GM18498 (cell line): ENCODE measurements at regions not wholly inside any gene's neighbourhood (a gene's known extent, or its start where the extent isn't known, plus 50 kb on each side); places are given as distances from the start of the nearest gene placed in this dataset.

Source experiments
- ATAC-seq: cut with Tn5 transposase; IDR thresholded peaks from one replicate; pipeline ENCODE4 v1.9.1; 2021; ENCODE audit warnings: mild to moderate bottlenecking, moderate library complexity; ENCODE audit not compliant: unreplicated experiment

DNA sequence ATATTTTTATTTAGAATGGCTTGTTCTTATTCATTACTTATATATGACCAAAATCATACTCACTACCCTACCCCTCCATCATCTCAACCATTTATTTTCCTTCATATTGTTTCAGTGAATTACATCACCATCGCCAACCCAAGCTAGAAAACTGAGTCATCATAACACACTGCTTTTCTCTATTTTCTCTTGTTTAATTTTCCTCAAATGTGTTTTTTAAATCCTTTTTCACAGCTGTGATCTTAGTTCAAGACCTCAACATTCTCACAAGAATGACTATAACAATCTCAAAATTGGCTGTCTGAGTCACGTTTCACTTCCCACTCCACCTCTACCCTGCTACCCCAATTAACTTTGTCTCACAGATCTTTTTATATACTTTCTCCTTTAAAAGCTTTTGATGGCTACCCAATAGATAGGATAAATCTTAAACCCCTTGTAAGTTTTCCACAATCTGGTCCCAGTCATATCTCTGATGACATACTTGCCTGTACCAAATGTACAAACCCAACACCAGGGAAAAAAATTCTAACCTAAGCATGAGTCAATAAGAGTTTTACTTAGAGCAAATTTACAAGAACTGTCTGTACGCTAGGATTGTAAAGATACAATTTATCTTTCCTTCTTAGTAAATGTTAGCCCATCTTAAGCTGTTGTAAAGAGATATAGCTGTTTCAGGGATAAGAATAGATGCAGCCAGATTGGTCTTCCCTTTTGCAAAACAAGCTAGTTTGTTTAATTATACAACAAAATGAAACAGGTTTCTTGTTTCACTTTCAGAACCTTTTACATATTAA is 635.1 kb upstream of the SLC39A10 start:
- peak; percentile 81 for ATAC-seq

- ATAC-seq: no peak
These were observed 638.6 kb upstream of the SLC39A10 start for GRCh38 chr2:195018462-195018861.

DNA sequence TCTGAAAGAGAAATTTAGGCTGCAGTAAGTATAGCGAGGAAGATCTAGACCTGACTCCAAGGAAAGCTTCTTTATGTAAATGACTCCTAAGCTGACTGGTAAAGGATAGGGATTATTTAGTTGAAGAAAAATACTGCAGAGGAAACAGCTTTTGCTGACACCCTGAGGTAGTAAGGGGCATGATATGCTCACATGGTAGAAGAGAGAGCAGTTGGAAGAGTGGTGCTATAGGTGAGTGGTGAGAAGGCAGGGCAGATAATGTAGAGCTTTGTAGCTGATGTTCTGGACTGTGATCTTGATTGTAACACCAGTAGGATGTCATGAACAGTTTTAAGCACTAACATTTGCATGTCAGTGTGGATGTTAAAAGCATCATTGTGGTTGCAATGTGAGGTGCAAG is 639.1 kb upstream of the SLC39A10 start:
- no peak for ATAC-seq

DNA sequence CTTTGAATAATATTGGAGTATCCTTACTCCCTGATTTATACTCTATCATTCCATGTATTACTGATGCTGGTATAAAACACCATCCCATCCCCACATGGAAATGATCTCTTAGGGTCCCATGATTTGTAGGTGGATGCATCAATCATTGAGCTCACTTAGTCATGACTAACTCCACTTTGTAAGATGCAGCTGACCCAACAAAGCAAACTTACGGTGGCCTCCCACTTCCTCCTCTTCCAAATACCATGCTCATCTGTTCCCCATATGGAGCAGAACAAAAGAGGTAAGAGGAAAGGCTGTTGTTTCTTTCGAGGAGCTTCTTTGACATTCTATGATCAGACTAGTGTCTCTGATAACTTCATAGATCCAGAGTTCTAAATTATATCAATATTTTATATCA is 640.2 kb upstream of the SLC39A10 start:
- ATAC-seq: no peak

- no peak for ATAC-seq
These were observed 647.8 kb upstream of the SLC39A10 start for GRCh38 chr2:195009202-195009601.

DNA sequence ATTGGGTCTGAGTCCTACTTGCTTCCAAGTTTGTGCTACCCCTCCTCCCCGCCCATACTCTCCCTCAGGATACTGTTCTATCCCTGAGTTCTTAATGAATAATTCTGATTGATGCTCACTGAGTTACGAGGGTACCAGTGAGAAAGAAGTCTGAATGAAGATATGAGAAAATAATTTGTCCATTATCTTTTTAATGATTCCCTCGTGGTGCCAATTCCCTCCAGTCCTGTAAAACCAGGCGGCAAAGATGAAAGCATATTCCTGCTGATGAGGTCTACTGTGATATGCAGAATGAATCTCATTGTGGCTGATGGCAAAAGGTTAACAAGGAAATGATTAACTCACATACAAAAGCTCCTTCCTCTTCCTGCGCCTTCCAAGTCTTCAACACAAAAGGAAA is 650.2 kb upstream of the SLC39A10 start:
- ATAC-seq: no peak

DNA sequence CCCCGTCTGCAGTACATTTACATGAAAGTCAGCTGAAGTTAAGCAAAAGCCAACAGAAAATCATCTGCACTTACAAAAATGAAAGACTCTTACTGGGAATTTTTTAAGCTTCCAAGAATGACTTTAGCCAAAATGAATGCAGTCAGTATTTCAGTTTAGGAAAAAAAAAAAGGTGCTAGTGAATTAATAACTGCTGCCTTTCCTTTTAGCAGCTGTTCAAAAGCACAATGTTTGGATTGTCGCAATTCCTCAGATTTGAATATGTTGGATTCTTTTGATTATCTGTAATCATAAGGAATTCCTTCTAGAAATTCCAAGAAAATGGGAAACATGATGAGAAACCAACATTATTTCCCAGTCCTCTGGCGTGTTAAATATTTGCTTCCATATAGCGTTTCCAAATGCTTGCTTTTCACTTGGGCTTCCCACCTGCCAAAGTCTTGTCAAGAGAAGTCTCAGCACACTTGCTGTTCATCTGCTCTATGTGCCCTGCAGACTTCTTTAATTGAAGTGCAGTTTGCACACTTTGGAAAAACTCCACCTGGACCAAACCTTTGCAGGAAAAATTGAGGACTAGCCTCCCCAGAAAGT is 653.0 kb upstream of the SLC39A10 start:
- no peak for ATAC-seq

DNA sequence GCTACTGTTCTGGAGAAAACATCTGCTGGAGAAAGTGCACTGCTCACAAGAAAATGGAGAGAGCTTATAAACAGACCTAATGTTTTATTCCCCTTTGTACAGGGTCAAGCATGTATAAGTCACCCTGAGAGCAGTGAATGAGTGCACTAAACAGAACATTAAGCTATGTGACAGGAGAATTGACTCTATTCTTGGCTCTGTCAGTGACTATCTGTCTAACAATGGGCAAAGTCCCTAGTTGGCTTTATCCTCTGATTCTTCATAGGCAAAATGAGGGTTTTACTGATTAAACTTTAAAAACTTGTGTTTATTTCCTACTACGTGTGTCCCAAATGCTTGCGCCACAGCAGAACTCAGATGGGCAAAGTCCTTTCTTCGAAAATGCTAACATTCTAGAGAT is 655.1 kb upstream of the SLC39A10 start:
- ATAC-seq: no peak

DNA sequence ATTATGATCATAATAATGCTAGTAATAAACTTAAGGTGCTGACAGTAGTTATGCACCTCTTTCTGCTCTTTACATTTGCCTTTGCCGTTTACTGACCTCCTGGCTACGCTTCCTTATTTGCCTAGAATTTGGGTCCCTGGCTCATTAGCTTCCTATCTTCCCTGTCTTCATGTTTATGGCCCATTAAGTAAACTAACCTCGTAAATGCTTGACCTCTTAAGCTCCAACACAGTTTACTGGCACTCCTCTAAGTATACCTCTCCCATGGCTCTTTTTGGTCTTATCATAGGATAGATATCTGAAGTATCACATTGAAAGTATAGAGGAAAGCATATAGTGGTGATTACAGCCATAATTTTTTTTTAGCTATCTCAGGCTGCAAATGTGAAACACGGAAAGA is 657.3 kb upstream of the SLC39A10 start:
- ATAC-seq: no peak

DNA sequence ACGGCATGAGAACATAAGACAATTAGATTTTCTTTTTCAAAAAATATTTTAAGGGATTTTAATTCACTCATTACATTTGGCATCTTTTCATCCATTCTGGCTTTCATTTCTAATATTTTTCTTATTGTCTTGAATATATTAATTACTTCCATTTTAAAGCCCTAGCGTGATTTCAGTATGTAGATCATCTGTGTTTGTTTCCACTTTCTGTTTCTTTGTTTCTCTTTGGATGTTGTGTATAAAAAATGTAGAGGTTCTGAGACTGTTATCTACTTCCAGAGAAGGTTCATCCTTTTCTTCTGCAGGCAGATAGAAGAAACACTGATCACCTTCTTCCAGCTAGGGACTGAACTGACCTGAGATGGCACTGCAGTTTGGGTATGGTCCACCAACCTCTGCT is 664.4 kb upstream of the SLC39A10 start:
- ATAC-seq: no peak

DNA sequence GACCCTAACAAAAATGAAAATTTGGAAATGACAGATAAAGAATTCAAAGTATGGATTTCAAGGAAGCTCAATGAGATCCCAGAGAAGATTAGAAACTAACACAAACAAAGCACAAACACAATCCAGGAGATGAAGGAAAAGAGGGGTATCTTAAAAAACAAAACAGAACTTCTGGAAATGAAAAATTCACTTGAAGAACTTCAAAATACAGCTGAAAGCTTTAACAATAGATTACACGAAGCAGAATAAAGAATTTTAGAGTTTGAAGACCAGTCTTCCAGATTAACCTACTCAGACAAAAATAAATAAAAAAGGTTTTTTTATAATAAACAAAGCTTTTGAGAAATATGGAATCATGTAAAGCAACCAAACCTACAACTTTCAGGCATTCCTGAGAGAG is 671.8 kb upstream of the SLC39A10 start:
- no peak for ATAC-seq

- ATAC-seq: no peak
These were observed 694.8 kb upstream of the SLC39A10 start for GRCh38 chr2:194962254-194962653.

DNA sequence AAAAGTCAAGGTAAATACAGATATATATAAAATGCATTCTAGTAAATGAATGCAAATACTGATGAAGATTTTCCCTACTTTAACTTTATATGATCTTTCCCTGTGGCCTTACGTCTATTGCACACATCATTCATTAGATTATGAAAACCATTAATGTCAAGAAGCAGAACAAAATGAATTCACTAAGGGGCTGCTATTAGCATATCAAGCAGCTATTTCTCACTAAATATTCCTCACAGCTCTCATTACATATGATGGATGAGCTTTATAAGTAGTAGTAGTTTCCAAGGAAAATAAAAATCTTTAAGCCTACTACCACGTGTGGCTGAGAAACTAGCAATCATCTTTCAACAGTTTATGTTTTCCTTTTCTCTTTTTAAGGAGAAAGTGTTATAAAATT is 702.8 kb upstream of the SLC39A10 start:
- no peak for ATAC-seq

DNA sequence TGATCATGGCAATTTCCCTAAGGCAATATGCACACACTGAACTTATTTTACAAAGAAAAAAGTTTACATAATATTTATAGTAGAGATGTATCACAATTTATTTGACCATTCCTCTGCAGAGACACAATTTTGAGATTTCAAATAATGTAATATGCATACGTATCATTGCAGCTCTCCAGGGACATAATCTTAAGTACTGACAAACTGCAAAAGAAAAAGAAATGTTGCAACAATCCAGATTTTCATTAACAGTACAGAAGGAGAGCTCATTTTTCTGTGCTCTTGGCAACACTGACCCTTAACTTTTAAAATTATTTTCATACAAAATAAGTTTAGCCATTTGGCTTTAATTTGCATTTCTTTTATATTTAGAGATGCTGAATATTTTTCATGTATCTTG is 710.2 kb upstream of the SLC39A10 start:
- ATAC-seq: no peak

GRCh38 chr2:194938066-194938465 is 719.0 kb upstream of the SLC39A10 start:
- ATAC-seq: no peak

- ATAC-seq: no peak
These were observed 729.5 kb upstream of the SLC39A10 start for GRCh38 chr2:194927489-194927888.

DNA sequence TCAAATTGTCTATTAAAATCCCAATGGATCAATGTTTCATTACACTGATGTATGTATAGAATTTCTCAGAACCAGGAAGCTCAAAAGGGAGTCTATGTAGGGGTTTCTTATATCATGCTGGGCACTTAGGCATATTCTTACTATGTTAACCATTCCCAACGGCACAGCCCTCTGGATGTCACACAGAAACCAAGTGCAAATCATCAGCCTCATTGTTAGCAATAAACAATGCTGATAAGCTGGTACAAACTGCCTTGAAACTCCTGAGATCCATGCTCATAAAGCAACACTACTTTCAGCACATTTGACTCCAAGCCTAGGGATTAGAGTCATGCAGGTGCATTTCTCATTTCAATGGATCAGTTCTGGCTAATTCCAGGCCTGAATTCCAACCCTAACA is 730.2 kb upstream of the SLC39A10 start:
- no peak for ATAC-seq

DNA sequence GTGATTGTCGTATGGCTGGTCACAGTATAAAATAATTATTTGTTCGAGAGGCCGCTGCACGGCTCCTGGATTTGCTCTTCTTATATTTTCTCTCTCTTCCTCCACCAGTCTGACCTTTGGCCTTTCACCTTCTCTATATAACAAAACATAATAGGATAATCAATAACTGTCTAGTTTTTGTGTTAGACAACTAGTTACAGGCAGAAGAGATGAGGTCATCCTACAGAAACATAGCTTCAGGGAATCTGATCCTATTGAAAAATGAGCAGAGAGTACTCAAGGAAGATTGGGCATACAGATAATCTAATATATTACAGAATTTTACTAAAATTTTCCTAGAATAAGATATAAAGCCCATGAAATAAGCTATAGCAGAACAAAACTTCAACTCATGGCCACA is 731.3 kb upstream of the SLC39A10 start:
- no peak for ATAC-seq

GRCh38 chr2:194917519-194917918 is 739.5 kb upstream of the SLC39A10 start:
- no peak for ATAC-seq

DNA sequence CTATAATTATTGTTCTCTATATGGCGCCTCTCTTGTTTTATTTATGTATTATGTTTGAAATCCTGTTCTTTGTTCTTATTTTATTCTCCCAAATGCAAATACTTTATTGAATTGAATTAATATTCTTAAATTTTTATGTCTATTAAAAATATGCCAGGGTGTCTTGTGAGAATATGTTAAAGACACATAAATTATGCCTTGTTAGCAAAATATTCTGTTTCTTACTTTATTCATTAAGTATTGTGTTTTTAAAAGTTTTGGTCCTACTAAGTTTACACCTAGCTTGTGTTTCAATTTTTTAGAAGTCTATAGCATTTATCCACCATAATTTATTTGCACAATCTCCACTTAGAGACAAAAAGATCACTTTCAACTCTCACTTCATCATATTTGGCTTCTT is 741.5 kb upstream of the SLC39A10 start:
- ATAC-seq: no peak

- no peak for ATAC-seq
These were observed 749.5 kb upstream of the SLC39A10 start for GRCh38 chr2:194907569-194907968.

DNA sequence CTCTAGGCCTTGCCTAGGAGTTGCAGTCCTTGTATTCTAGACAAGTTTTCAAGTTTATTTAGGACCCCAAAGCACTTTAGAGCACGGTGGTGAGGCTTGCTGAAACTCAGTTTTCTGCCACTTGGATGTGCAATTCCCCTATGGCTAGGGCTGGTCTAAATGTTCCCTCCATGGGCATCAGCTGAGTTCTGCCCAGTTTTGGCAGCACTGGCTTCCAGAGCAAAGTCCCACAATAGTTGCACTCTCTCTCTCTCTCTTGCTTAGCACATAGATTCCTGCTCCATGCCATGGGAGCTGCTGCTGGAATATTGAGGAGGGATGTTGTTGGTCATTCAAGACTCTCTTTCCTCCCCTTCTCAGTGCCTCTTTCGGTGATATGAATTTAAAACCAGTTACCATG is 760.2 kb upstream of the SLC39A10 start:
- ATAC-seq: no peak

DNA sequence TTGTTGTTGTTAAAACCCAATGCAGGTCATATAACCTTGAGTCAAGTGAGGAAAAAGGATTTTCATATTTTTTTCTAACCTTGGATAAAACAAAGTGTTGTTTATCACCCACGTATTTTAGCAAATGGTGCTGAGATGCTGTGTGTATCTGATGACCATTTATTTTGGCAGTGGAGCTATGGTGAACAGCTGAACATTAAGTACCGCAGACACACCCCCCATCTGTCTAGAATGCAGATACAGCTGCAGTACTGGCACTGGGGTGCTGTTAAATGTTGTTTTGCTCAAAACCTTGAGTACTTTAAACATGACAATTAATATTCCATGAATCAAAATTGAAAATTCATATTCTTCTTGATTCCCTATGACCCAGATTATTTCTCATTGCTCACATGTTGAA is 773.3 kb upstream of the SLC39A10 start:
- no peak for ATAC-seq
